ENCODE measurements at regions not wholly inside any gene's neighbourhood (a gene's known extent, or its start where the extent isn't known, plus 50 kb on each side); places are given as distances from the start of the nearest gene placed in this dataset.

GRCh38 chr7:67655168-67655567 is 658.5 kb downstream of the TYW1 start:
- Histone ChIP-seq H3F3A (ENCODE audit: insufficient read depth, low read length) (no peaks in the 10 kb centered on the region), H3K9ac (ENCODE audit: low read length) (no peak overlapping the region), H4K20me1 (ENCODE audit: insufficient read depth, low read length) (no peaks in the 10 kb centered on the region), H3K79me2 (ENCODE audit: low read length) (no peaks in the 10 kb centered on the region), H3K4me2 (ENCODE audit: low read depth, low read length) (no peak overlapping the region), H3K27ac (ENCODE audit: low read length) (no peak overlapping the region), H3K4me3 (ENCODE audit: low read length) (no peak overlapping the region), H3K9me3 (replicated peaks; ENCODE audit: insufficient read depth, low read length) (no peaks in the 10 kb centered on the region), H3K9me2 (replicated peaks; ENCODE audit: insufficient read depth, low read length) (no peaks in the 10 kb centered on the region), H3K4me1 (ENCODE audit: low read length) (no peaks in the 10 kb centered on the region), H3K27me3 (replicated peaks; ENCODE audit: insufficient read depth, low read length) (no peaks in the 10 kb centered on the region), H3K36me3 (replicated peaks; ENCODE audit: insufficient read depth, low read length) (no peaks in the 10 kb centered on the region), H2AFZ (ENCODE audit: low read length) (no peak overlapping the region)
- no peak for DNase-seq
- TF ChIP-seq EZH2 (optimal IDR thresholded peaks at IDR 0.05; ENCODE audit: low read depth, low read length) (no peak), EZH2phosphoT487 (IDR thresholded peaks at IDR 0.05; ENCODE audit: low read length) (no peak), CTCF (IDR thresholded peaks at IDR 0.05; ENCODE audit: low read length) (no peak)

GRCh38 chr7:67659091-67659490 is 662.5 kb downstream of the TYW1 start:
- no peak overlapping the region for H3K27ac ChIP-seq (ENCODE audit: low read length)
- DNase-seq, result no peak
- no peak overlapping the region for H3K4me2 ChIP-seq (ENCODE audit: low read depth, low read length)
- H3K4me1 ChIP-seq (ENCODE audit: low read length), result no peaks in the 10 kb centered on the region
- no peaks in the 10 kb centered on the region for H3F3A ChIP-seq (ENCODE audit: insufficient read depth, low read length)
- no peaks in the 10 kb centered on the region for H4K20me1 ChIP-seq (ENCODE audit: insufficient read depth, low read length)
- H3K27me3 ChIP-seq (replicated peaks; ENCODE audit: insufficient read depth, low read length), result no peaks in the 10 kb centered on the region
- no peak overlapping the region for H3K9ac ChIP-seq (ENCODE audit: low read length)
- H3K9me2 ChIP-seq (replicated peaks; ENCODE audit: insufficient read depth, low read length), result no peaks in the 10 kb centered on the region
- TF ChIP-seq EZH2phosphoT487 (IDR thresholded peaks at IDR 0.05; ENCODE audit: low read length) (no peak), EZH2 (optimal IDR thresholded peaks at IDR 0.05; ENCODE audit: low read depth, low read length) (no peak), CTCF (IDR thresholded peaks at IDR 0.05; ENCODE audit: low read length) (no peak)
- H3K4me3 ChIP-seq (ENCODE audit: low read length), result no peak overlapping the region
- H3K36me3 ChIP-seq (replicated peaks; ENCODE audit: insufficient read depth, low read length), result no peaks in the 10 kb centered on the region
- no peaks in the 10 kb centered on the region for H3K9me3 ChIP-seq (replicated peaks; ENCODE audit: insufficient read depth, low read length)
- no peak overlapping the region for H2AFZ ChIP-seq (ENCODE audit: low read length)
- H3K79me2 ChIP-seq (ENCODE audit: low read length), result no peaks in the 10 kb centered on the region

- H3K4me3 ChIP-seq (ENCODE audit: low read length), result no peak overlapping the region
- no peak for TF ChIP-seq EZH2 (optimal IDR thresholded peaks at IDR 0.05; ENCODE audit: low read depth, low read length)
- no peak for TF ChIP-seq CTCF (IDR thresholded peaks at IDR 0.05; ENCODE audit: low read length)
- H3K9ac ChIP-seq (ENCODE audit: low read length), result no peak overlapping the region
- H3F3A ChIP-seq (ENCODE audit: insufficient read depth, low read length), result no peaks in the 10 kb centered on the region
- no peaks in the 10 kb centered on the region for H3K9me3 ChIP-seq (replicated peaks; ENCODE audit: insufficient read depth, low read length)
- H3K9me2 ChIP-seq (replicated peaks; ENCODE audit: insufficient read depth, low read length), result no peaks in the 10 kb centered on the region
- H3K36me3 ChIP-seq (replicated peaks; ENCODE audit: insufficient read depth, low read length), result no peaks in the 10 kb centered on the region
- no peaks in the 10 kb centered on the region for H3K27me3 ChIP-seq (replicated peaks; ENCODE audit: insufficient read depth, low read length)
- no peak for DNase-seq
- H3K79me2 ChIP-seq (ENCODE audit: low read length), result no peaks in the 10 kb centered on the region
- H4K20me1 ChIP-seq (ENCODE audit: insufficient read depth, low read length), result no peaks in the 10 kb centered on the region
- no peaks in the 10 kb centered on the region for H3K4me1 ChIP-seq (ENCODE audit: low read length)
- H3K27ac ChIP-seq (ENCODE audit: low read length), result no peak overlapping the region
- no peak overlapping the region for H3K4me2 ChIP-seq (ENCODE audit: low read depth, low read length)
- no peak overlapping the region for H2AFZ ChIP-seq (ENCODE audit: low read length)
Measured at GRCh38 chr7:67662804-67663203, 666.2 kb downstream of the TYW1 start.
